Neural crest cell (in vitro differentiated cells): ENCODE measurements at regions not wholly inside any gene's neighbourhood (a gene's known extent, or its start where the extent isn't known, plus 50 kb on each side); places are given as distances from the start of the nearest gene placed in this dataset.

ENCODE experiments used
- DNase-seq: peaks from one replicate; pipeline ENCODE4 v3.0.0; 2021; ENCODE audit warnings: low read depth, mixed read lengths, low spot score
- H3K27ac Mint-ChIP-seq: one replicate; pipeline ENCODE4 v1.8.0; 2021; ENCODE audit warnings: mild to moderate bottlenecking, mixed read lengths; ENCODE audit not compliant: unreplicated experiment
- H3K27me3 Mint-ChIP-seq: 2 replicates; pipeline ENCODE4 v1.8.0; 2021; ENCODE audit warnings: low read depth, mild to moderate bottlenecking, mixed read lengths
- H3K36me3 Mint-ChIP-seq: 2 replicates; pipeline ENCODE4 v1.8.0; 2021; ENCODE audit warnings: low read depth, mild to moderate bottlenecking, mixed read lengths
- H3K4me1 Mint-ChIP-seq: 2 replicates; pipeline ENCODE4 v1.8.0; 2021; ENCODE audit warnings: mixed read lengths
- H3K4me3 Mint-ChIP-seq: one replicate; pipeline ENCODE4 v1.8.0; 2021; ENCODE audit warnings: mild to moderate bottlenecking, mixed read lengths
- H3K9me3 Mint-ChIP-seq: 2 replicates; pipeline ENCODE4 v1.8.0; 2021; ENCODE audit warnings: mixed read lengths
- TF ChIP-seq, protein P1 (sequence below): fragments of 200-600 bp; sonication (generic); conservative IDR thresholded peaks from 2 replicates; pipeline ENCODE4 v1.5.0; 2021; ENCODE audit warnings: antibody characterized with exemption, mild to moderate bottlenecking

DNA sequence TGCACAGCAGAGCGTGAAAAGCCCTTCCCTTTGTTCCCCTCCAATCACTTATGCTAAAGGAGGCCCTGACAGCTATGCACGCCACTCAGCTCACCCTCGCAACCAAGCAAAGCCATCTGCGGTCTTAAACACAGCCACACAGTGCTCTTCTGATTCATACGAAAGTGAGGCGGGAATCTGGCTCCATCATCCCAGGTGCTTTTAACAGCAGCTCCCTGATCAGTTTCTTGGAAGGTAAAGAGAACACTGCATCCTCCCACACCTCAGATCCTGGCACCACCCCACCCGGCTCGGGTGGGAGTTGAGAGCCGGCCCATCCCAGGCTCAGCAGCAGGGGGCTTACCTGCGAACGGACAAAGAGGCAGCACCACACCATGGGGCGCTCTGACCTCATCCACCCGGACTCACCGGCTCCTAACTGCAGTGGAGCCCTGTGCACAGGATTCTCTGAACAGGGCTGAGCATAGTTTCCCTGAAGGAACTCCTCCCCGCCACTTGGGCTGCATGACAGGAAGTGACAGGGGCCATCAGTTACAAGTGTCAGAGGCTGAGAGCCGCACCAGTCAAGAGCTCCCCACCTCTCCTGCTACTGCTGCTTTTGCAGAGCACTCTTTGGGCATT lies 114.3 kb upstream of the ARHGEF3 start:
- TF ChIP-seq, protein P1, sequence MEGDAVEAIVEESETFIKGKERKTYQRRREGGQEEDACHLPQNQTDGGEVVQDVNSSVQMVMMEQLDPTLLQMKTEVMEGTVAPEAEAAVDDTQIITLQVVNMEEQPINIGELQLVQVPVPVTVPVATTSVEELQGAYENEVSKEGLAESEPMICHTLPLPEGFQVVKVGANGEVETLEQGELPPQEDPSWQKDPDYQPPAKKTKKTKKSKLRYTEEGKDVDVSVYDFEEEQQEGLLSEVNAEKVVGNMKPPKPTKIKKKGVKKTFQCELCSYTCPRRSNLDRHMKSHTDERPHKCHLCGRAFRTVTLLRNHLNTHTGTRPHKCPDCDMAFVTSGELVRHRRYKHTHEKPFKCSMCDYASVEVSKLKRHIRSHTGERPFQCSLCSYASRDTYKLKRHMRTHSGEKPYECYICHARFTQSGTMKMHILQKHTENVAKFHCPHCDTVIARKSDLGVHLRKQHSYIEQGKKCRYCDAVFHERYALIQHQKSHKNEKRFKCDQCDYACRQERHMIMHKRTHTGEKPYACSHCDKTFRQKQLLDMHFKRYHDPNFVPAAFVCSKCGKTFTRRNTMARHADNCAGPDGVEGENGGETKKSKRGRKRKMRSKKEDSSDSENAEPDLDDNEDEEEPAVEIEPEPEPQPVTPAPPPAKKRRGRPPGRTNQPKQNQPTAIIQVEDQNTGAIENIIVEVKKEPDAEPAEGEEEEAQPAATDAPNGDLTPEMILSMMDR: no peak
- Mint-ChIP-seq H3K9me3 (no peaks in the 10 kb centered on the region), H3K4me1 (peaks cover 34% of the 10 kb centered on the region), H3K4me3 (no peak overlapping the region), H3K27me3 (no peaks in the 10 kb centered on the region), H3K36me3 (no peaks in the 10 kb centered on the region), H3K27ac (no peak overlapping the region)
- no peak for DNase-seq

DNA sequence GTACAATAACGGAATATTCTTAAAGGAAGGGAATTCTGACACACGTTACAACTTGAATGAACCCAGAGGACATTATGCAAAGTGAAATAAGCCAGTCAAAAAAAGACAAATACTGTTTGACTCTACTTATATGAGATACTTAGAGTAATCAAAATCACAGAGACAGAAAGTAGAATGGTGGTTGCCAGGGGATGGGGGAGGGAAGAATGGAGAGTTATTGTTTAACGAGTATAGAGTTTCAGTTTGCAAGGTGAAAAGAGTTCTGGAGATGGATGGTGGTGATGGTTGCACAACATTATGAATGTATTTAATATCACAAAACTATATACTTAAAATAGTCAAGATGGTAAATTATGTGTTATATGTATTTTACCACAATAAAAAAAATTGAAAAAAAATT lies 112.9 kb upstream of the ARHGEF3 start:
- no peak overlapping the region for H3K4me3 Mint-ChIP-seq
- TF ChIP-seq, protein P1: no peak
- H3K4me1 Mint-ChIP-seq: peaks cover 32% of the 10 kb centered on the region
- H3K27ac Mint-ChIP-seq: no peak overlapping the region
- no peaks in the 10 kb centered on the region for H3K36me3 Mint-ChIP-seq
- H3K9me3 Mint-ChIP-seq: no peaks in the 10 kb centered on the region
- DNase-seq: no peak
- no peaks in the 10 kb centered on the region for H3K27me3 Mint-ChIP-seq

DNA sequence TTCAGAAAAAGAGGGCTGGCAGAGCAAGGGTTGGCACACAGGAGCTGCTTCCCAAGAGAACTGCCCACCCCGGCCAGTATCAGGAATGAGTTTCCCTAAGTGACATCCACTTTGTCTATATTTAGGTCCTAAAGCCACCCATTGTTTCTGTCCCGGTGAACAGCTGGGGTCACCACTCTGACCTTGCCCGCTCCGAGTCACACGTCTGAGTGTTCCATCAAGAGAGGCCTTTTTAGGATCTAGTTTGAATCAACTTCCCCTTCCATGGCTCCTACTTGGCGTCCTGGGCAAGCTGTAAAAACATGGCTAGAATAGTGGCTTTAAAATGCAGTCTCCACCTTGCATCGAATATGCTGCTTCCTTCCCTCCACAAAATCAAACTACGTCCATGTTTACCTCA lies 109.6 kb upstream of the ARHGEF3 start:
- Mint-ChIP-seq H3K4me3 (no peak overlapping the region), H3K4me1 (peaks cover 29% of the 10 kb centered on the region), H3K9me3 (no peaks in the 10 kb centered on the region), H3K27me3 (no peaks in the 10 kb centered on the region), H3K27ac (no peak overlapping the region), H3K36me3 (no peaks in the 10 kb centered on the region)
- TF ChIP-seq, protein P1: no peak
- no peak for DNase-seq

DNA sequence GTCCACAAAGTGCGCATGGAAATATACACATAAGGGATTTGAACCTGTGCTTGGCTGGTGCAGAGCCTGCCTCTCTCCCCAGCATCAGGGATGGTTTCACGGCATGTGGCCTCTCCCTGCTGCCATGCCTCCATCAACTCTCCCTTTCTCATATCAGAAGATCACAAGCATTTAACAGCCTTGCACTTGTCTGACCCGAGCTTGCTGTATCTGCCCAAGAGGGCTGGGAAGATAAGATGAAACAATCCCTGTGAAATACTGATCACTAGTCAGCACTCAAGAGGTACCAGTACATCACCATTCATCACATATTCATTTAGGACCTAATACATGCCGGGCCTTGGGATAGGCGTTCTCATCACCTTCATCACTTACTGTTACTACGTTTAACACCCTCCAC lies 107.6 kb upstream of the ARHGEF3 start:
- no peak for DNase-seq
- H3K4me1 Mint-ChIP-seq: peaks cover 17% of the 10 kb centered on the region
- no peaks in the 10 kb centered on the region for H3K36me3 Mint-ChIP-seq
- no peaks in the 10 kb centered on the region for H3K27me3 Mint-ChIP-seq
- no peak overlapping the region for H3K27ac Mint-ChIP-seq
- TF ChIP-seq, protein P1: no peak
- H3K4me3 Mint-ChIP-seq: no peak overlapping the region
- H3K9me3 Mint-ChIP-seq: no peaks in the 10 kb centered on the region

DNA sequence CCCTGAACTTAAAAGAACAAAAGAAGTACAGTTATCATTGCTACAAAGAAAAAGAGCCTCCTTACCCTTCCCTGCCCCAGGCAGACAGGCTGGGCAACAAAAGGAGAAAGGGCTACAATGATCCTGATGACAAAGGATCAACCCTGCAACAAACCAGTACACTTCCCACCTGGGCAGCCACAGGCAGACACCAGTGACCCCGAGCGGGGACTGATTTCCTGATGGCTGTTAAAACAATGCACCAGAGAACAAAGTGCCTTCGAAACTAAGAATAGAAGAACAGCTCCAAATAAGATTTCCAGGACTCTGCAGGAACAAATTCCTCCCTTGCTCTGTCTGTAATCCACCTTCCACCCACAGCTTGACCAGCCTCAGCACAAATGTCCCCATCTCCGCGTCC lies 106.3 kb upstream of the ARHGEF3 start:
- Mint-ChIP-seq H3K4me3 (no peak overlapping the region), H3K9me3 (no peaks in the 10 kb centered on the region), H3K27me3 (no peaks in the 10 kb centered on the region), H3K36me3 (no peaks in the 10 kb centered on the region), H3K4me1 (peaks cover 17% of the 10 kb centered on the region), H3K27ac (no peak overlapping the region)
- TF ChIP-seq, protein P1: no peak
- DNase-seq: no peak
